Mesenteric fat pad (tissue), 1 donor: ENCODE measurements at regions not wholly inside any gene's neighbourhood (a gene's known extent, or its start where the extent isn't known, plus 50 kb on each side); places are given as distances from the start of the nearest gene placed in this dataset.

Source experiments
- DNase-seq: peaks from one replicate; pipeline ENCODE4 v3.0.0-alpha.2; 2020; ENCODE audit warnings: low spot score
- donor health status: DM: yes; HTN: yes; CAD: no.

- no peak for DNase-seq
Measured at GRCh38 chr7:25900877-25901276, 251.1 kb upstream of the NFE2L3 start.

GRCh38 chr7:25901658-25902057, 250.3 kb upstream of the NFE2L3 start:
- no peak for DNase-seq

GRCh38 chr7:25906003-25906402, 246.0 kb upstream of the NFE2L3 start:
- DNase-seq = no peak

- DNase-seq = no peak
Measured at GRCh38 chr7:25906760-25907159, 245.2 kb upstream of the NFE2L3 start.

GRCh38 chr7:25907214-25907613, 244.8 kb upstream of the NFE2L3 start:
- no peak for DNase-seq

DNA sequence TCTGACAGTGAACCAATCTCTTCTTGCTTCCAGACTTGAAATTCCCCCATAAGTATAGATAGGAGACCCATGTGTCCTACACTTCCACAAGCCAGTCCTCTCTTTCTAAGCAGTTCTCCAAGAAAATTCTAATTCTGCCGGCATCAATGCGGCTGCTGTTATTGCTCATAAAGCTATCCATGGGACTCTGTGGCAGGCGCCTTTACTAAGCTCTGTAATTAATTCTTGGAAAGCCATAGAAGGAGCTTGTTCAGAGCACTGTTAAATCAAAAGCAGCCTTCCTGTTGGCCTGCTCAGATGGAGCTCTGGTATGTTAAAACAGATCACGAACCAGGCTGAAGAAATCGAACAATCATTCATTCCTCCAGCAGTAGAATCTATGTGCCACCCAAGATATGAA, 244.3 kb upstream of the NFE2L3 start:
- DNase-seq = no peak

DNA sequence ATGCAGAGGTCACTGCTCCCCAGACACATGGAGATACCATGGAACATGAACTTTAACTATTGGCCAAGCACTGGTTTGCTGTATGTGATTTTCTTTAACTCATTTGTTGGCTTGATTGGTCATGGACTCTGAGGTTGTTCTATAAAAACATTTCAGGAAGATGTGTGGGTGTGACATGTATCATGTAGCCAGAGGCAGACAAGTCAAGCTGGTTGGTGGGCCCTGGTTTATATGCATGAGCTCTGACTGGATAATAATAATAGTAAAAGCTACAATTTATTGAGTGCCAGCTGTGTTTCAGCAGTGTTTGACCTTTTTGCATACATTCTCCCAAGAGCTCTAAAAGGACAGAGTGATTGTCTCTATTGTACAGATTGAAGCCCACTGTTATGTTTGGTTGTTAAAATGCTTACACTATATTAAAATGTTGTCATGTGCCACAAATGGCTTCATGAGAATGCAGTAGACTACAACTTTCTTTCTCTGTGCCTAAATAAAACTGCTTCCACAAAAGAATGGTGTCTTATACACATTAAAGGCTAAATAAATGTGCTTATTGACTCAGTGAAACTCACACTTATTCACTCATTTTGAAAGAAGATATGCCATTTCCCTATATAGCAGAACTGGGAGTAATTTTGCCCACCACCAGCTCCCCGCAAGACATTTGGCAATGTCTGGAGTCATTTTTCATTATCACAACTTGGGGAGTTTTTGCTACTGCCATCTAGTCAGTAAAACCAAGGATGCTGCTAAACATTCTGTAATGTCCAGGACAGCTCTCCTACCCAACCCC, 243.6 kb upstream of the NFE2L3 start:
- DNase-seq = no peak

DNA sequence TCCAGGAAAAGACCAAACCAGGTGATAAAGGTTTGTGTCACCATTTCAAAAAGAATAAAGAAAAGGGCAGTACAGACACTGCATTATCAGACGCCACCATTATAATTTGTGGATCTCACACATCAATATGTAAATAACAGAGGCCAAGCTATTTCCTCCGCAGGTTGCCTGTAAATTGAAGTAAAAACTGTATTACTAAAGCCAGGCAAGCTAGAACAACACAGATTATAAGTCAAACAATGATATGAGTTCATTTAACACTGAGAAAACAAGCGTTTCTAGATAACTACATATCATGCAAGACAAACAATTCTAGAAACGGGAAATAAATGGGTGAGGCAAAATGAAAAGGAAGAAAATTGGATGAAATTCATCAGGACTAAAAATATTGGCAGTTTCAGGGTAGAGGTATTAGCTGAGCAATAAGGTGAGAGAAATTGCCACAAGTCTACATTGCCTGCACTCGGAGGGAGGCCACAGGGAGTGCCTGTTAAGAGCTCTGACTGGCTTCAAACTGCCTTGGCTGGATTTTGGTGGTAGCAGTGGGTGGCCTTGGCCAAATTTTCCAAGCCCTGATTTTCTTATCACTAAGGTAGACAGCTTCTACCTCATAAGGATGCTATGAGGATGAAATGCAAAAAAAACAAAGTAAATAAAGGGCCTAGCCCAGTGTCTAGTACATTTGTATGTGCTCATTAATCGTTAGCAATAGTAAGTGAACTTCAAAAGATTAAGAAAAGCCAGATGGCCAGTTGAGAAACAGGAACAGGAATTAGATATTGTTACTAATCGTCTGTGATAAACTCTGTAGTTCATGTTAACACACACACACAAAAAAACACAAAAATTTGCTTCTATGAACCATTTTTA, 240.0 kb upstream of the NFE2L3 start:
- no peak for DNase-seq

GRCh38 chr7:25913598-25914224, 238.3 kb upstream of the NFE2L3 start:
- DNase-seq = no peak

GRCh38 chr7:25918731-25919130, 233.3 kb upstream of the NFE2L3 start:
- no peak for DNase-seq

GRCh38 chr7:25922296-25922695, 229.7 kb upstream of the NFE2L3 start:
- DNase-seq = no peak

DNA sequence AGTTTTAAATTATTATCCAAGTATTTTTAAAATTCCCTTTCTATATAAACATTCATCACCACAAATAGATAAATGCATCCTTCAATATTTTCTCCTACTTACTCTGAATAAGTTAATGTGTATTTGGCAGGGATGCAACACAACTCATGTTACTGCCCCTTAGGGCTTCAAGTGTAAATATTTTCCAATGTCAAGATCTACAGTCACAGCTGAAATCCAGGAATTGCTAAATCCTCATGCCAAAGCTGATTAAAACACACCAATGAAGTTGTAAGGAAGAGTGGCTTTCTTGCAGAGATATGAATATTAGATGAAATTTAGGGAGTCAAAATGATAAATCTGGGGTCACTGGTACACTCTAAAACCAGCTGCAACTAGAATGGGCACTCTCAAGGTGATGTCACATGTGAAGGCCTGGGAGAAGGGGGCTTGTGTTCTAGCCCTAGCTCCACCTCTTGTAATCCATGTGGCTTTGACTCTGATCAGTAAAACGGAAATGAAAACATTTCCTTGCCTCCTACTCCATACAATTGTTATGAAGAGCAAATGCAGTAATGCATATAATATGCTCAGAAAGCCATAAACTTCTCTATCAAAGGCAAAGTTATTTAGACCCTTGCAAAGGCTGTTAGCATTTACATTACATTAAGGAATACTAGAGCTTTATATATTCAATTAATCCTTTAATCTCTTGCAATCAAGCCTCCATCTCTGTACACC, 228.1 kb upstream of the NFE2L3 start:
- no peak for DNase-seq

- no peak for DNase-seq
Measured at GRCh38 chr7:25926009-25926408, 226.0 kb upstream of the NFE2L3 start.

- DNase-seq = no peak
Measured at GRCh38 chr7:25926451-25926850, 225.5 kb upstream of the NFE2L3 start.

GRCh38 chr7:25926891-25927625, 224.9 kb upstream of the NFE2L3 start:
- no peak for DNase-seq

- DNase-seq = no peak
Measured at GRCh38 chr7:25927626-25927978, 224.4 kb upstream of the NFE2L3 start.

GRCh38 chr7:25928549-25929330, 223.3 kb upstream of the NFE2L3 start:
- no peak for DNase-seq

GRCh38 chr7:25929448-25929847, 222.6 kb upstream of the NFE2L3 start:
- no peak for DNase-seq

DNA sequence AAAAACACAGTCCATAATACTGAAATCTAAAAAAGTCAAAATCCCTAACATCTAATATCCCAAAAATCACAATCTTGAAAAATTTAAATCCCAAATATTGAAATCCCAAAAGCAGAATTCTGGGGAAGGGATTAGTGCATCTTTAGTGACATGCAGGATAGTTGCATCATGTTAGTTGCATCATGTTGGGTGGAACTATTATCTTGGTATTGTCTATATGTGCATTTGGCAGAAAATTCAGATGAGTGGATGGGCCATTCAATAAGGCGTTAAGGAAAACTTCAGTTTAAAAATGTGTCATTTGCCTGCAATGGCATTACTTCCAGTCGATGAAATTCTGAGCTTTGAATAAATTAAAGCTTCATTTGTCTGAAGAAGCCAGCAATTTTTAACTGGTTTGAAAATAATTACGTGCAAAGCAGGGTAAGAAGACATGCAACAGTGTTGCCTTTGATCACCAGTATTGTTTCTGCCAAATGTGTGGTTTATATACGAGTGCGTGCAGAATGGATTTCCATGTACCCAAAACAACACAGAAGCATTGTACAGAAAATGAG, 221.4 kb upstream of the NFE2L3 start:
- DNase-seq = no peak

GRCh38 chr7:25931156-25931555, 220.8 kb upstream of the NFE2L3 start:
- no peak for DNase-seq
